Ectodermal cell (in vitro differentiated cells): ENCODE measurements at regions not wholly inside any gene's neighbourhood (a gene's known extent, or its start where the extent isn't known, plus 50 kb on each side); places are given as distances from the start of the nearest gene placed in this dataset.

Source experiments
- H3K27ac ChIP-seq: 2 replicates; pipeline ENCODE4 v1.7.0; 2013; ENCODE audit warnings: mild to moderate bottlenecking, low read depth, low read length; ENCODE audit not compliant: insufficient read depth, poor library complexity, severe bottlenecking
- H3K27me3 ChIP-seq: 2 replicates; pipeline ENCODE4 v1.7.0; 2013; ENCODE audit warnings: mild to moderate bottlenecking, low read length; ENCODE audit not compliant: insufficient read depth, control insufficient read depth, poor library complexity, severe bottlenecking
- H3K36me3 ChIP-seq: one replicate; pipeline ENCODE4 v1.7.0; 2013; ENCODE audit warnings: low read length; ENCODE audit not compliant: control insufficient read depth, insufficient read depth
- H3K4me1 ChIP-seq: one replicate; pipeline ENCODE4 v1.7.0; 2013; ENCODE audit warnings: low read length; ENCODE audit not compliant: control insufficient read depth, insufficient read depth
- H3K4me3 ChIP-seq: 2 replicates; pipeline ENCODE4 v1.7.0; 2013; ENCODE audit warnings: low read depth, low read length, control low read depth; ENCODE audit not compliant: insufficient read depth
- H3K9me3 ChIP-seq: 2 replicates; pipeline ENCODE4 v1.7.0; 2013; ENCODE audit warnings: mild to moderate bottlenecking, low read length, moderate library complexity; ENCODE audit not compliant: control insufficient read depth

DNA sequence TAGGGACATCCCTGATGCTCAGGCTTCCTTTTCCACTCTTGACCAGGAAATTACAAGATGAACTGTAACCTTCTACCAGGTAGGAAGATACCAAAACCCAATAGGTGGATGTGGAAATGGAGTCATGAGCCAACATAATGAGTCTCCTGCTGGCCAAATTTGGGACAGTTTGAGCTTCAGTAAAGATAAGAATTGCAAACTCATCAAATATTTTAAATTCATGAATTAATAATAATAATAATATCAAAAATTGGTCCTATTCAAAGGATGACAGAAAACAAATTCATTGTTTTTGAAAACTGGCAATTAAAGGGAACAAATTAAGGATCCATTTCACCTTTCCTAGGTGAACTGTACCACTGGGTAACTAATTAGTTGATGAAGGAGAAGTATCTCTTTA lies 309.7 kb downstream of the NEK10 start:
- H3K36me3 ChIP-seq, result no peaks in the 10 kb centered on the region
- no peak overlapping the region for H3K27ac ChIP-seq
- no peaks in the 10 kb centered on the region for H3K27me3 ChIP-seq
- H3K4me1 ChIP-seq, result no peaks in the 10 kb centered on the region
- H3K4me3 ChIP-seq, result no peak overlapping the region
- H3K9me3 ChIP-seq, result no peaks in the 10 kb centered on the region
